ENCODE measurements at regions not wholly inside any gene's neighbourhood (a gene's known extent, or its start where the extent isn't known, plus 50 kb on each side); places are given as distances from the start of the nearest gene placed in this dataset.

DNA sequence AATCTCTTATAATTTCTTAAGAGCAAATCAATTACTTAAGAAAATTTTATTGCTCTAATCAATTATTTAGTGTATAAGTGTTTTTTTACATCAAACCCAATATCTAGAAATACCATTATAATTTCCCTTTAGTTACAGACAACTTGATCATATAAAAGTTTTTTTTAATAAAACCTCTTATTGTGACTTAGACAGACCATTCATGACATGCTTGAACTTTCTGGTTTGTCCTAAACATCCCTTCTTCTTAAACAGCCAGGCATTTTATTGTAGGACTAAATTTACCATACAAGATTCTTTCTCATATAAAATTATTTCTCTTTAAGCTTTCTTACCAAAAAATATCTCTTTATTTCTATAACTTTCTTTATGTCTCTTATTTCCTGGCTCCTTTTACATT lies 164.5 kb downstream of the SUCNR1 start:
- Histone ChIP-seq H3K4me3 (ENCODE audit: low read depth in 1 of 2, low read length in 2 of 2) (no peak overlapping the region), H3K9me3 (ENCODE audit: insufficient read depth, low read length, severe bottlenecking) (peaks cover 24% of the 10 kb centered on the region), H3K4me1 (ENCODE audit: insufficient read depth, low read length) (no peaks in the 10 kb centered on the region), H3K27ac (ENCODE audit: low read length) (no peak overlapping the region), H2AFZ (ENCODE audit: low read depth, low read length) (no peak overlapping the region), H3K36me3 (ENCODE audit: insufficient read depth, low read length) (no peaks in the 10 kb centered on the region), H3K79me2 (ENCODE audit: insufficient read depth, low read length) (no peaks in the 10 kb centered on the region), H3K9ac (ENCODE audit: low read depth, low read length) (no peak overlapping the region), H3K4me2 (ENCODE audit: insufficient read depth, low read length) (no peak overlapping the region), H4K20me1 (ENCODE audit: insufficient read depth, low read length) (no peaks in the 10 kb centered on the region), H3K27me3 (ENCODE audit: insufficient read depth, low read length, poor library complexity) (no peaks in the 10 kb centered on the region)
- DNase-seq (no peak), ATAC-seq (ENCODE audit: insufficient read depth, low read depth) (no peak)
- TF ChIP-seq, protein P1, sequence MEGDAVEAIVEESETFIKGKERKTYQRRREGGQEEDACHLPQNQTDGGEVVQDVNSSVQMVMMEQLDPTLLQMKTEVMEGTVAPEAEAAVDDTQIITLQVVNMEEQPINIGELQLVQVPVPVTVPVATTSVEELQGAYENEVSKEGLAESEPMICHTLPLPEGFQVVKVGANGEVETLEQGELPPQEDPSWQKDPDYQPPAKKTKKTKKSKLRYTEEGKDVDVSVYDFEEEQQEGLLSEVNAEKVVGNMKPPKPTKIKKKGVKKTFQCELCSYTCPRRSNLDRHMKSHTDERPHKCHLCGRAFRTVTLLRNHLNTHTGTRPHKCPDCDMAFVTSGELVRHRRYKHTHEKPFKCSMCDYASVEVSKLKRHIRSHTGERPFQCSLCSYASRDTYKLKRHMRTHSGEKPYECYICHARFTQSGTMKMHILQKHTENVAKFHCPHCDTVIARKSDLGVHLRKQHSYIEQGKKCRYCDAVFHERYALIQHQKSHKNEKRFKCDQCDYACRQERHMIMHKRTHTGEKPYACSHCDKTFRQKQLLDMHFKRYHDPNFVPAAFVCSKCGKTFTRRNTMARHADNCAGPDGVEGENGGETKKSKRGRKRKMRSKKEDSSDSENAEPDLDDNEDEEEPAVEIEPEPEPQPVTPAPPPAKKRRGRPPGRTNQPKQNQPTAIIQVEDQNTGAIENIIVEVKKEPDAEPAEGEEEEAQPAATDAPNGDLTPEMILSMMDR (IDR thresholded peaks at IDR 0.05; ENCODE audit: borderline replicate concordance, extremely low read depth, low read length, poor library complexity, severe bottlenecking): no peak
- no peak for TF ChIP-seq EZH2 (IDR thresholded peaks at IDR 0.05; ENCODE audit: borderline replicate concordance, low read depth, low read length, severe bottlenecking)

GRCh38 chr3:152038490-152038889 lies 165.0 kb downstream of the SUCNR1 start:
- Histone ChIP-seq H4K20me1 (ENCODE audit: insufficient read depth, low read length) (no peaks in the 10 kb centered on the region), H3K27me3 (ENCODE audit: insufficient read depth, low read length, poor library complexity) (no peaks in the 10 kb centered on the region), H3K9me3 (ENCODE audit: insufficient read depth, low read length, severe bottlenecking) (peaks cover 24% of the 10 kb centered on the region), H3K36me3 (ENCODE audit: insufficient read depth, low read length) (no peaks in the 10 kb centered on the region), H3K4me1 (ENCODE audit: insufficient read depth, low read length) (no peaks in the 10 kb centered on the region), H3K79me2 (ENCODE audit: insufficient read depth, low read length) (no peaks in the 10 kb centered on the region), H2AFZ (ENCODE audit: low read depth, low read length) (no peak overlapping the region), H3K9ac (ENCODE audit: low read depth, low read length) (no peak overlapping the region), H3K4me2 (ENCODE audit: insufficient read depth, low read length) (no peak overlapping the region), H3K27ac (ENCODE audit: low read length) (no peak overlapping the region), H3K4me3 (ENCODE audit: low read depth in 1 of 2, low read length in 2 of 2) (no peak overlapping the region)
- TF ChIP-seq, protein P1 (IDR thresholded peaks at IDR 0.05; ENCODE audit: borderline replicate concordance, extremely low read depth, low read length, poor library complexity, severe bottlenecking): no peak
- no peak for TF ChIP-seq EZH2 (IDR thresholded peaks at IDR 0.05; ENCODE audit: borderline replicate concordance, low read depth, low read length, severe bottlenecking)
- ATAC-seq (ENCODE audit: insufficient read depth, low read depth) (no peak), DNase-seq (no peak)

DNA sequence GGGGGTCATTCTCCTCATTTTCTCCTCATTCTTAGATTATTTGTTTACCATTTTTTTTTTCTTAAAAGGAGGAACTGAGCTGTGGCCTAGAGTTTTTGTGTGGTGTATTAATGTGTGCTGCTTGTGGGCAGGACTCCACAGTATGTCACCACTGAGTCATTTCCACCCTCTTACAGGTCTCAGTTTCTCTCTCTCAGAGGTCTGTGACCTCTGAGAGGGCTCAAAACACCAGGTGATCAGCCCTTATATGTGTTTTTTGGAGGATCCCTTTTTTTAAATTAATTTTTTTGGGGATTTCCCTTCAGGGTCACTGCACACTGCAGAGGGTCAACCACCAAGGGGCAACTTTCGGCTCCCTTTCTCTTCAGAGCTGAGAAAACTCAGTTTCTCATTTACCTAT lies 166.4 kb downstream of the SUCNR1 start:
- no peak for ATAC-seq (ENCODE audit: insufficient read depth, low read depth)
- peaks cover 24% of the 10 kb centered on the region for H3K9me3 ChIP-seq (ENCODE audit: insufficient read depth, low read length, severe bottlenecking)
- H3K27me3 ChIP-seq (ENCODE audit: insufficient read depth, low read length, poor library complexity): no peaks in the 10 kb centered on the region

More for the DNA sequence above, 166.4 kb downstream of the SUCNR1 start:
- no peak for DNase-seq
- Histone ChIP-seq H3K27ac (ENCODE audit: low read length) (no peak overlapping the region), H2AFZ (ENCODE audit: low read depth, low read length) (no peak overlapping the region), H3K4me2 (ENCODE audit: insufficient read depth, low read length) (no peak overlapping the region), H4K20me1 (ENCODE audit: insufficient read depth, low read length) (no peaks in the 10 kb centered on the region), H3K9ac (ENCODE audit: low read depth, low read length) (no peak overlapping the region), H3K36me3 (ENCODE audit: insufficient read depth, low read length) (no peaks in the 10 kb centered on the region), H3K4me1 (ENCODE audit: insufficient read depth, low read length) (no peaks in the 10 kb centered on the region), H3K79me2 (ENCODE audit: insufficient read depth, low read length) (no peaks in the 10 kb centered on the region), H3K4me3 (ENCODE audit: low read depth in 1 of 2, low read length in 2 of 2) (no peak overlapping the region)
- TF ChIP-seq EZH2 (IDR thresholded peaks at IDR 0.05; ENCODE audit: borderline replicate concordance, low read depth, low read length, severe bottlenecking): no peak
- TF ChIP-seq, protein P1 (IDR thresholded peaks at IDR 0.05; ENCODE audit: borderline replicate concordance, extremely low read depth, low read length, poor library complexity, severe bottlenecking): no peak

All from DND-41 (cell line).